CD14-positive monocyte (primary cell): ENCODE measurements at regions not wholly inside any gene's neighbourhood (a gene's known extent, or its start where the extent isn't known, plus 50 kb on each side); places are given as distances from the start of the nearest gene placed in this dataset.

Experiments used
- DNase-seq, 3 donors: peaks; one replicate each; pipeline ENCODE4 v3.0.0-alpha.2; 2011 to 2022
- H2AFZ ChIP-seq: 2 replicates; pipeline ENCODE4 v1.6.0; 2012; ENCODE audit warnings: mild to moderate bottlenecking, low read depth, low read length, inconsistent platforms; ENCODE audit not compliant: insufficient read depth, poor library complexity, severe bottlenecking
- H3K27ac ChIP-seq, 2 donors: 1 replicate in 1 of 2; 2 replicates in 1 of 2; pipeline ENCODE4 v1.5.1; 2012 to 2013; ENCODE audit warnings: low read length in 2 of 2, control low read depth in 1 of 2, inconsistent platforms in 1 of 2, low read depth in 1 of 2, mild to moderate bottlenecking in 1 of 2
- H3K27me3 ChIP-seq, 2 donors: one replicate each; pipeline versions ENCODE4 v1.6.0 to v1.6.1; 2011 to 2013; ENCODE audit warnings: low read length in 2 of 2; ENCODE audit not compliant: control insufficient read depth in 2 of 2, insufficient read depth in 2 of 2
- H3K36me3 ChIP-seq, 2 donors: replicated peaks in 1 of 2; 1 replicate in 1 of 2; 2 replicates in 1 of 2; pipeline versions ENCODE4 v1.5.1 to v1.6.1; 2012 to 2013; ENCODE audit warnings: low read length in 2 of 2, control low read depth in 1 of 2, inconsistent platforms in 1 of 2, mild to moderate bottlenecking in 1 of 2; ENCODE audit not compliant: insufficient read depth in 2 of 2, control insufficient read depth in 1 of 2
- H3K4me1 ChIP-seq, 2 donors: 1 replicate in 1 of 2; 2 replicates in 1 of 2; pipeline versions ENCODE4 v1.5.1 to v1.6.1; 2012 to 2013; ENCODE audit warnings: low read length in 2 of 2, control low read depth in 1 of 2, inconsistent platforms in 1 of 2, mild to moderate bottlenecking in 1 of 2, moderate library complexity in 1 of 2; ENCODE audit not compliant: insufficient read depth in 2 of 2, control insufficient read depth in 1 of 2
- H3K4me2 ChIP-seq: replicated peaks from 2 replicates; pipeline ENCODE3; 2012; ENCODE audit warnings: low read length, moderate library complexity, mild to moderate bottlenecking; ENCODE audit not compliant: poor library complexity, severe bottlenecking; ENCODE audit errors: extremely low read depth
- H3K4me3 ChIP-seq, 3 experiments: fragments of 200-600 bp in 1 of 3; sonication (generic) in 1 of 3; replicated peaks in 1 of 3; 1 replicate in 2 of 3; 2 replicates in 1 of 3; pipeline ENCODE4 v1.5.1; 2011 to 2013; ENCODE audit warnings: low read length in 3 of 3, mild to moderate bottlenecking in 3 of 3, control low read depth in 2 of 3, low read depth in 2 of 3, inconsistent platforms in 1 of 3, moderate library complexity in 1 of 3
- H3K79me2 ChIP-seq: 2 replicates; pipeline ENCODE4 v1.6.0; 2012; ENCODE audit warnings: mild to moderate bottlenecking, control low read depth, inconsistent platforms, low read length, moderate library complexity; ENCODE audit not compliant: insufficient read depth
- H3K9ac ChIP-seq: 2 replicates; pipeline ENCODE4 v1.6.0; 2017; ENCODE audit warnings: low read length, mild to moderate bottlenecking; ENCODE audit not compliant: insufficient read depth, poor library complexity, severe bottlenecking
- H3K9me3 ChIP-seq, 2 donors: replicated peaks in 1 of 2; 1 replicate in 1 of 2; 2 replicates in 1 of 2; pipeline versions ENCODE4 v1.5.1 to v1.6.1; 2012 to 2013; ENCODE audit warnings: low read length in 2 of 2, control low read depth in 1 of 2; ENCODE audit not compliant: control insufficient read depth in 1 of 2, insufficient read depth in 1 of 2
- H4K20me1 ChIP-seq: 2 replicates; pipeline ENCODE4 v1.6.0; 2012; ENCODE audit warnings: mild to moderate bottlenecking, low read length, control low read depth, moderate library complexity; ENCODE audit not compliant: insufficient read depth
- H3K27ac Mint-ChIP-seq, 7 donors: one replicate each; pipeline ENCODE4 v1.8.0; 2020; ENCODE audit warnings: mild to moderate bottlenecking in 7 of 7, mixed read lengths in 7 of 7, moderate library complexity in 6 of 7, inconsistent platforms in 2 of 7
- H3K27me3 Mint-ChIP-seq, 3 donors: one replicate each; pipeline ENCODE4 v1.8.0; 2021 to 2022; ENCODE audit warnings: low read depth in 3 of 3, mild to moderate bottlenecking in 3 of 3, mixed read lengths in 3 of 3, moderate library complexity in 3 of 3, inconsistent platforms in 1 of 3
- H3K36me3 Mint-ChIP-seq, 2 donors: one replicate each; pipeline ENCODE4 v1.8.0; 2020; ENCODE audit warnings: mixed read lengths in 2 of 2, inconsistent platforms in 1 of 2, mild to moderate bottlenecking in 1 of 2
- H3K4me1 Mint-ChIP-seq: one replicate; pipeline ENCODE4 v1.8.0; 2020; ENCODE audit warnings: mild to moderate bottlenecking, mixed read lengths
- H3K4me3 Mint-ChIP-seq, 2 donors: one replicate each; pipeline ENCODE4 v1.8.0; 2020; ENCODE audit warnings: mild to moderate bottlenecking in 2 of 2, mixed read lengths in 2 of 2, moderate library complexity in 1 of 2
- H3K9me3 Mint-ChIP-seq, 7 donors: one replicate each; pipeline ENCODE4 v1.8.0; 2020 to 2022; ENCODE audit warnings: mixed read lengths in 7 of 7, mild to moderate bottlenecking in 6 of 7, moderate library complexity in 6 of 7, inconsistent platforms in 2 of 7
- intact Hi-C, 2 donors: fragments of 100-400 bp; cut with micrococcal nuclease; formaldehyde crosslinking; loops; one replicate each; pipeline versions ENCODE4 v1.15.0 to v1.15.1; 2023
- TF ChIP-seq, protein P1 (sequence below): fragments of 200-600 bp; IDR thresholded peaks from one replicate; pipeline ENCODE4 v1.8.0; 2022; ENCODE audit warnings: antibody characterized with exemption, mild to moderate bottlenecking

DNA sequence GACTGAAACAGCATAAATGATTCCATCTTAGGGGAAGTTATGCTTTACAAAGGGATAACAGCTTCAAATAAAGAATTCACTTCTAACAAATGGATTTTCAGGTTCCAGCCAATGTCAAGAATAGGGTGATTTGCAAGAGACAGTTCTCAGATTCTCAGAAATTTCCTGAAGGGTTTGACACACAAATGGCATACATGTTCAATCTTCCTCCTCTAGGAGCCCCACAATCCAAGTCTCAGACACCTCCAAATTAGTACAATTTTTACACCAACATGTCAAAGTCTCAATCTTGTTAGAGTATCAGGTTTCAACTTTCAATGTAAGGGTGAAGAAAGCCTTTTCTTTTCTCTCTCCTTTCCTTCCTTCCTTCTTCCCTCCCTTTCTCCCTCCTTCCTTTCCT lies 996.6 kb downstream of the TLE1 start:
- H3K36me3 Mint-ChIP-seq: no peaks in the 10 kb centered on the region
- no peaks in the 10 kb centered on the region for H3K27me3 ChIP-seq
- no peak overlapping the region for H2AFZ ChIP-seq
- H3K9me3 Mint-ChIP-seq: peaks cover 2 to 10% (median 3%) of the 10 kb centered on the region in 7 donors
- TF ChIP-seq, protein P1, sequence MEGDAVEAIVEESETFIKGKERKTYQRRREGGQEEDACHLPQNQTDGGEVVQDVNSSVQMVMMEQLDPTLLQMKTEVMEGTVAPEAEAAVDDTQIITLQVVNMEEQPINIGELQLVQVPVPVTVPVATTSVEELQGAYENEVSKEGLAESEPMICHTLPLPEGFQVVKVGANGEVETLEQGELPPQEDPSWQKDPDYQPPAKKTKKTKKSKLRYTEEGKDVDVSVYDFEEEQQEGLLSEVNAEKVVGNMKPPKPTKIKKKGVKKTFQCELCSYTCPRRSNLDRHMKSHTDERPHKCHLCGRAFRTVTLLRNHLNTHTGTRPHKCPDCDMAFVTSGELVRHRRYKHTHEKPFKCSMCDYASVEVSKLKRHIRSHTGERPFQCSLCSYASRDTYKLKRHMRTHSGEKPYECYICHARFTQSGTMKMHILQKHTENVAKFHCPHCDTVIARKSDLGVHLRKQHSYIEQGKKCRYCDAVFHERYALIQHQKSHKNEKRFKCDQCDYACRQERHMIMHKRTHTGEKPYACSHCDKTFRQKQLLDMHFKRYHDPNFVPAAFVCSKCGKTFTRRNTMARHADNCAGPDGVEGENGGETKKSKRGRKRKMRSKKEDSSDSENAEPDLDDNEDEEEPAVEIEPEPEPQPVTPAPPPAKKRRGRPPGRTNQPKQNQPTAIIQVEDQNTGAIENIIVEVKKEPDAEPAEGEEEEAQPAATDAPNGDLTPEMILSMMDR: no peak
- no peak overlapping the region for H3K9ac ChIP-seq
- no peaks in the 10 kb centered on the region for H4K20me1 ChIP-seq
- H3K27me3 Mint-ChIP-seq: no peaks in the 10 kb centered on the region
- no peak overlapping the region for H3K27ac Mint-ChIP-seq
- no peaks in the 10 kb centered on the region for H3K4me1 Mint-ChIP-seq
- H3K4me1 ChIP-seq: no peaks in the 10 kb centered on the region
- no peak overlapping the region for H3K4me3 Mint-ChIP-seq
- H3K36me3 ChIP-seq: no peaks in the 10 kb centered on the region
- H3K27ac ChIP-seq: no peak overlapping the region
- H3K4me2 ChIP-seq: no peak overlapping the region
- H3K79me2 ChIP-seq: no peaks in the 10 kb centered on the region
- no peak overlapping the region for H3K4me3 ChIP-seq
- DNase-seq: no peak
- intact Hi-C loops: no loop called here
- peaks cover 5 to 10% of the 10 kb centered on the region in 2 donors for H3K9me3 ChIP-seq

DNA sequence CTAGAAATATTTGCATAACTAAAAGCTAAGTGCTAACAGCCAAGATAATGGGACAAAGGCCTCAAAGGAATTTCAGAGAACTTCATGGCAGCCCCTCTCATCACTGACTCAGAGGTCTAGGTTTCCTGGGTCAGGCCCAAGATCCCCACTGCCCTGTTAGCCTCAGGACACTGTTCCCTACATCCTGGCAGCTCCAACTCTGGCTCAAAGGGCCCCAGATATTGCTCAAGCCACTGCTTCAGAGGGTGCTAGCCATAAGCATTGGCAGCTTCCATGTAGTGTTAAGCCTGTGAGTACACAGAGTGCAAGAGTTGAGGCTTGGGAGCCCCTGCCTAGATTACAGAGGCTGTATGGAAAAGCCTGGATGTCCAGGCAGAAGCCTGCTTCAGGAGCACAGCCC lies 998.1 kb downstream of the TLE1 start:
- no peaks in the 10 kb centered on the region for H3K4me1 ChIP-seq
- peaks cover 5 to 10% of the 10 kb centered on the region in 2 donors for H3K9me3 ChIP-seq
- H2AFZ ChIP-seq: no peak overlapping the region
- H3K4me2 ChIP-seq: no peak overlapping the region
- H3K27ac ChIP-seq: no peak overlapping the region
- H3K9me3 Mint-ChIP-seq: peaks cover 2 to 10% (median 3%) of the 10 kb centered on the region in 7 donors
- H3K4me3 ChIP-seq: no peak overlapping the region
- no peak for DNase-seq
- H3K27me3 ChIP-seq: no peaks in the 10 kb centered on the region
- TF ChIP-seq, protein P1: no peak
- H3K4me3 Mint-ChIP-seq: no peak overlapping the region
- no peaks in the 10 kb centered on the region for H3K27me3 Mint-ChIP-seq
- no peak overlapping the region for H3K9ac ChIP-seq
- H3K27ac Mint-ChIP-seq: no peak overlapping the region
- no peaks in the 10 kb centered on the region for H3K79me2 ChIP-seq
- H4K20me1 ChIP-seq: no peaks in the 10 kb centered on the region
- no peaks in the 10 kb centered on the region for H3K4me1 Mint-ChIP-seq
- H3K36me3 ChIP-seq: no peaks in the 10 kb centered on the region
- H3K36me3 Mint-ChIP-seq: no peaks in the 10 kb centered on the region
- intact Hi-C loops: no loop called here
